Left hindlimb (tissue), 1 donor: ENCODE measurements at regions not wholly inside any gene's neighbourhood (a gene's known extent, or its start where the extent isn't known, plus 50 kb on each side); places are given as distances from the start of the nearest gene placed in this dataset.

Experiments used
- DNase-seq: peaks from one replicate; pipeline ENCODE4 v3.0.0-alpha.2; 2018

- DNase-seq: no peak
Measured at GRCh38 chr4:84100071-84100470, 399.0 kb downstream of the NKX6-1 start.

GRCh38 chr4:84099599-84099998, 399.5 kb downstream of the NKX6-1 start:
- no peak for DNase-seq

GRCh38 chr4:84091266-84091665, 407.8 kb downstream of the NKX6-1 start:
- no peak for DNase-seq

- no peak for DNase-seq
Measured at GRCh38 chr4:84089652-84090437, 409.2 kb downstream of the NKX6-1 start.

- no peak for DNase-seq
Measured at GRCh38 chr4:84085986-84086385, 413.1 kb downstream of the NKX6-1 start.

GRCh38 chr4:84070289-84070688, 428.8 kb downstream of the NKX6-1 start:
- no peak for DNase-seq

GRCh38 chr4:84063619-84064018, 435.5 kb downstream of the NKX6-1 start:
- no peak for DNase-seq

- no peak for DNase-seq
Measured at GRCh38 chr4:84058201-84058600, 440.9 kb downstream of the NKX6-1 start.

GRCh38 chr4:84051639-84052038, 447.5 kb downstream of the NKX6-1 start:
- no peak for DNase-seq

GRCh38 chr4:84051089-84051488, 448.0 kb downstream of the NKX6-1 start:
- DNase-seq: no peak

GRCh38 chr4:84050015-84050414, 449.1 kb downstream of the NKX6-1 start:
- DNase-seq: no peak

- DNase-seq: no peak
Measured at GRCh38 chr4:84046551-84046950, 452.5 kb downstream of the NKX6-1 start.

GRCh38 chr4:84041426-84041825, 457.7 kb downstream of the NKX6-1 start:
- DNase-seq: no peak

- DNase-seq: no peak
Measured at GRCh38 chr4:84035568-84035967, 463.5 kb downstream of the NKX6-1 start.

GRCh38 chr4:84032372-84032771, 466.7 kb downstream of the NKX6-1 start:
- no peak for DNase-seq

GRCh38 chr4:84031401-84031800, 467.7 kb downstream of the NKX6-1 start:
- no peak for DNase-seq

GRCh38 chr4:84028340-84028739, 470.8 kb downstream of the NKX6-1 start:
- DNase-seq: no peak

- no peak for DNase-seq
Measured at GRCh38 chr4:84024405-84024804, 474.7 kb downstream of the NKX6-1 start.

- no peak for DNase-seq
Measured at GRCh38 chr4:84022564-84022963, 476.5 kb downstream of the NKX6-1 start.

- no peak for DNase-seq
Measured at GRCh38 chr4:84019626-84020025, 479.5 kb downstream of the NKX6-1 start.

GRCh38 chr4:84003046-84003445, 467.1 kb downstream of the GPAT3 start:
- DNase-seq: no peak

- no peak for DNase-seq
Measured at GRCh38 chr4:84001876-84002569, 466.1 kb downstream of the GPAT3 start.

GRCh38 chr4:83996254-83996653, 460.3 kb downstream of the GPAT3 start:
- DNase-seq: no peak

- DNase-seq: no peak
Measured at GRCh38 chr4:83993774-83994173, 457.9 kb downstream of the GPAT3 start.

GRCh38 chr4:83989835-83990234, 453.9 kb downstream of the GPAT3 start:
- DNase-seq: no peak
